GM21786 (cell line): ENCODE measurements at regions not wholly inside any gene's neighbourhood (a gene's known extent, or its start where the extent isn't known, plus 50 kb on each side); places are given as distances from the start of the nearest gene placed in this dataset.

ENCODE experiments used
- ATAC-seq: cut with Tn5 transposase; IDR thresholded peaks from one replicate; pipeline ENCODE4 v1.9.1; 2021; ENCODE audit not compliant: unreplicated experiment

DNA sequence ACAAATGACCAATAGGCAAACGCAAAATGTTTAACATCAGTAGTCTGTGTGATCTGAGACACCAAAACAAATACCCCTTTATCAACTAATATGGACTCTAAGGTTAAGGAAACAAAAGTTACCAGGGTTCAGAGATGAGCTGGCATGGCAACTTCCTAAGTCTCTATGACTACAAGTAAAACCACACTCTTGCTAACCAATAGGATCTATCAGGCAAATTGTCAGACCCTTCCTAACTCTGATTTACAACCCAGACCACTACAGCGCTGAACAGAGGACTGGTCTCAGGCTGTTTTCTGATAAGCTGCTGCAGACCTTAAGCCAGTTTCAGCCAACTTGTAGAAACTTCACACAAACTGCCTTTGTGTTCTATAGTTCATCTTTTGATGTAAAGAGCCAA is 608.0 kb downstream of the TLL1 start:
- no peak for ATAC-seq

DNA sequence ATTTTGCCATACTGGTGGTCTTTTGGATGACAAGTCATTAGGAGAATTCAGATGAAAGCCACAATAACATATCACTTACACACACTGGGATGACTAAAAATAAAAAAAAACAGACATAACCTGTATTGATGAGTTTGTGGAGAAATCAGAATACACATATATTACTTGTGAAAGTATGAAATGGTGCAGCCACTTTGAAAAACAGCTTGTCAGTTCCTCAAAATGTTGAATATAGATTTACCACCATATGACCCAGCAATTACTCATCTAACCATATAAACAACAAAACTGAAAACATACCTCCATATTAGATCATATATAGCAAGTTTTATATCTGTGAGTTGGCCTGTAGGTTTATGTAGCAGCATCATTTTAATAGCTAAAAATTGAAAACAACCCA is 608.7 kb downstream of the TLL1 start:
- no peak for ATAC-seq

DNA sequence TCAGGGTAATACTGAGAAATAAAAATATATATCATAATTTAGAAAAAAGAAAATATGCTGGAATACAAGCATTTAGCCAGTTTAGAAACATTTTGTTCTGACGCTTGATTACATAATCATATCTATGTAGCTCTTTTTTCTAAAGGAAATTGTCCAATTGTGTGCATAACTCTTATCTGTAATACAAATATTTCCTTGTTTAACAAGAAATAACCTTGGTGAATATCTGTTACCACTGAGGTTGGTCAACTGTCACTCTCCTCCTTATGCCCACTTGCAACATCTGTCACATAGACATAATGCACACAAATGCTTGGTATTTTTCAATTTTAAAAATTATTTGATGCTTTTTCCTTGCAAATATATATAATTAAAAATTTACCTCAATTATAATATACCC is 609.7 kb downstream of the TLL1 start:
- no peak for ATAC-seq

- ATAC-seq, result no peak
Observed at GRCh38 chr4:166491635-166492034, 618.6 kb downstream of the TLL1 start.

DNA sequence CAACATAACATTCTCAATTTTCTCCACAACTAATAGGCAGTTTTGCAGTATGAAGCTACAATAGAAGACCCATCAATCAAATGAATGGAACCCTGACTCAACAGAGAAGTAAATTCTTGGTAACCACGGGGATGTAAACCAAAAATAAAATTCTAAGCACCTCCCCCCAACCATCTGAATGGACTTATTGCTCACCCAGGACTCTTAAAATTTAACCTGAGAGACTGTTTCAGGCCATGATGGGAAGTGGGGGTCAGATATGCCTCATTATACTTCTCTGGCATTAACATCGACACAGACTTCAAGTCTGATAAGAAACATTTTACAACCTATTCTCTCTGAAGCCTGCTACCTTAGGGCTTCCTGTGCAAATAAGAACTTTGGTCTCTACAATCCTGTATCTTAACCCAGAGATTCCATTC is 620.9 kb downstream of the TLL1 start:
- ATAC-seq, result no peak

DNA sequence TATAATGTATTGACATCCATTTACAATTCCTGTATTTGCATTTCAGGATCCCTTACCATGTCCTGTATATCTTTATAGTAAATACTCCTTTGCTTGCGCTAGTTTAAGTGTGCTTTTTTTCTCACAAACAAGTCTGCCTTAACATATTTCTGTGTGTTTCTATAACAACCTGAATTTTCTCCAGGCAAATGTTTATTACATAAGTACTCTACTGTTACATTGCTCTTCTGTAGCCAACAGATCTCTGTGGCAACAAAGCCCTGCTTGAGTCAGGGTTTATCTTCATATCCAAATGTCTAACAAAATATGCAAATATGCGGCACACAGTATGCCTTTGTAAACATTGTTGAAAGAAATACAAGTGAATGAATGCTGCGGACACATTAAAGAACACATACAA is 625.5 kb downstream of the TLL1 start:
- ATAC-seq, result no peak

GRCh38 chr4:166499820-166500219 is 626.8 kb downstream of the TLL1 start:
- peak; percentile 33 for ATAC-seq

DNA sequence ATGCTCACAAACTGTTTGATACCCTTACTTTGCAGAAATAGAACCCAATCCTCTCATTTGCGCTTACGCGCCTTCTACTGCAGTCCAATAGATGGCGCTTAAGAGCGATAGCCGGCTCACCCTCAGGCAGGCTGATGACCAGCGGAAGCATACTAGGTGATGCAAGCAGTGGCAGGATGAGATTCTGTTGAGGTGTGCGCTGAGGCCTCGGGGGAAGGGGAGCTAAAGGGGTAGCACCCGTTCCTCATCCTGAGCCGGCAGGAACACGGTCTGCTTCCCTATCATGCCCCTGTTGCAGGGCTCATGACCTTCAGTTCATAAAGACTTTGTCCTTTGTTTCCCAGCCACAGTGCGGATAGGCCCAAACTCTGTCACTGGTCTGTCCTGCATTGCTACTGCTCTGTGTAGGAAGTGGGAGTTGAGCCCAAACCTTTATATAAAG is 628.9 kb downstream of the TLL1 start:
- peak; percentile 83 for ATAC-seq

GRCh38 chr4:166502660-166503059 is 629.6 kb downstream of the TLL1 start:
- ATAC-seq, result no peak

DNA sequence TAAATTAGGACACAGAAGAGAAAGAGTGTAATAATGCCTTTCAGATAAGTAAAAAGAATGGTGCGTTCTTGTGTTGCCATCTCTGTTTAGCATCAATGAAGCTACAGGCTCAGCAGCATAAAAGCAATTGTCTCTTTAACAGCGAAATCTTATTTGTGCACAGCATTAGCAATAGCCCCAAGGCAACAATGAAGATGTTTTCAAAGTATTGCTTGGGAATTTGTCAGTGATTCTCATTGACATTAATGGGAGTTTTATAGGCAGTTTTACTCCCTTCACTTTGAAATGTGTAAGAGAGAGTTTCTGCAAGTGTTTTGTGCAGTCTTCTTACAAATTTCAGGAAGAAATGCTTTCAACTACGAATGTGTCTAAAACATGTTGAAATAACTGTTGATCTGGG is 633.0 kb downstream of the TLL1 start:
- ATAC-seq, result no peak

DNA sequence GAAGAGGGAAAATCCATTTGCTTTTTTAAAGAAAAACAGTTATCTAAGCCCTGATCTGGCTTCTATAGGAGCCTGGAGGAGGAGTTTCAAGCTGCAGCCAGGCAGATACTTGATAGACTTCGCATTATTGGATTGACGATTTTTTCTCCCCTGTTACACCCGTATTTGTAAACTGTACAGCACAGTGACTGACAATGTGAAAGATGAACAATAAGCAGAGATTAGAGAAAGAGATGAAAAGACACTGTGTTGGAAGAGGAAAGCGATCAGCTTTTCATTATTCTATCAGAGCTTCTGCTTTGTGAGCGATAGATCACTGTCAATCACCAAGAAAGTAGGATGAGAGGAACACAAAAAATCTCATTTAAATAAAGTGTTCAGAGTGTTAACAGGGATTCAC is 639.2 kb downstream of the TLL1 start:
- no peak for ATAC-seq

DNA sequence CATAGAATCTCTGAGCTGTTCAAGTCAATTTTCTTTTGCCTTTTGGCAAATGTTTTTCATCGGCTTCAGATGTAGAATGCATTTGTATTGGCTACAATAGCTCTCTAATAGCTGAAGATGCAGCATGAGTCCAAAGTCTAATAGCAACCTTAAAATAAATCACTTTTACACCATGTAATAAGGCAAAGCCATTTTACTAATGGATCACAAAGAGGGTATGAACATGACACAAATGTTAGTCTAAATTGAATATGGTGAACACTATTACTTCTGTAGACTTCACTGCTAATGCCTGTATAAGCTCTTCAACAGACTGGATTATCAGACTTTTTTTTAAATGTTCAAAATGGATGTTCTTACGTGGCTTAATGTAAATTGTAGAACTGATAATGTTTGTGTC is 645.3 kb downstream of the TLL1 start:
- no peak for ATAC-seq

GRCh38 chr4:166518776-166519175 is 645.7 kb downstream of the TLL1 start:
- ATAC-seq, result no peak

DNA sequence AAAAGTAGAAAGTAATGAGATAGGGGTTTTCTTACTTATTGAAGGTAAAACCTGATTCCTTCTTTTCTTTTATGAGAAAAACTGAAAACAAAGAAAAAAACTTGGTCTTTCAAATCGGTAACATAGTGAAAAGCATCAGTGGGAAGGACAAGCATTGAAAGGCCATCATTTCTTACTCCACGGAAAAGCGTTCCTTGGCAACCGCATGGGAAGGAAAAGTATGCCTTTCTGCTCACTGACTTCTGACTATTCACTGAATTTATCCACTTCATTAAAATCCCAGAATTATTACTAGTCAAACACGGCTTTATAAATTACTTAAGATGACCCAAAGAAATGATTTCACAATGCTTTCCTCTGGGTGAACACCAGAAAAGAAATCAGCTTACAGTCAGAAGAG is 646.7 kb downstream of the TLL1 start:
- ATAC-seq, result no peak

GRCh38 chr4:166527500-166527899 is 654.5 kb downstream of the TLL1 start:
- no peak for ATAC-seq

DNA sequence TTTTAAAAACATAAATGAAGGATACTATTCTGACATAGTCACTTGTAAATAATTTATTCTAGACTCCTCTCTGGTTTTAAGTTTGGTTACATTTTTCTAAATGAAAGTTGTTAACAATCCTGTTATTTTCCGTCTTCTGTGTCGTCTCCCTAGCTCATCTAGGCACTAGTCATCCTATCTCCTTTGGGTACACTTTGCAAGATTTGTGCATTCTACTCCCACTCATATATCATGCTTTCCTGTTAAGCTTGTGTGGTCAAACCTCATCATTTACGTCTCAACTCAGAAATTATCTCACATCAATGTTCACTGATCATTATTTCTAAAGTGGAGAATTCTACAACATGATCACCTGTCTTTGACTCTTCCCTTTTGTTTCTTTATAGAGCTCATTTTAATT is 658.7 kb downstream of the TLL1 start:
- no peak for ATAC-seq

DNA sequence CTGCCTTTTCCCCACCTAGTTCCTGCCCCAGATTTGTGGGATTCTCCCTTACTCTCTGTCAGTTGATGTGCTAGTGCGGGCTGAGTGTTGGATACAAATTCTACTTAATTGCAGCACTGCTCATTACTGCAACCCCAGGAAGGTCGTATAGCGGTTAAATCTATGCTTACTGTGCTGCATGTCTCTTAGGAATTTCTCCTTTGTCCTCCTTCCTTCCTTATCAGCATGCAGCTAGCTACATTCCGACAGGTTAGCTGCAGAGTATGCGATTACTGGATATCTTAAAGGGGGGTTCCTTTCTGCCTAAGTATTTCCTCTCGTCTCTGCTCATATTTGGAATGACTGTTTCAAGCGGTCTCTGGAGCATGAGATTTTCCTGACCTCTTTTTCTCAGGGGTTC is 662.8 kb downstream of the TLL1 start:
- ATAC-seq, result no peak

GRCh38 chr4:166538491-166539005 is 665.5 kb downstream of the TLL1 start:
- no peak for ATAC-seq

GRCh38 chr4:166546009-166546408 is 673.0 kb downstream of the TLL1 start:
- ATAC-seq, result no peak

DNA sequence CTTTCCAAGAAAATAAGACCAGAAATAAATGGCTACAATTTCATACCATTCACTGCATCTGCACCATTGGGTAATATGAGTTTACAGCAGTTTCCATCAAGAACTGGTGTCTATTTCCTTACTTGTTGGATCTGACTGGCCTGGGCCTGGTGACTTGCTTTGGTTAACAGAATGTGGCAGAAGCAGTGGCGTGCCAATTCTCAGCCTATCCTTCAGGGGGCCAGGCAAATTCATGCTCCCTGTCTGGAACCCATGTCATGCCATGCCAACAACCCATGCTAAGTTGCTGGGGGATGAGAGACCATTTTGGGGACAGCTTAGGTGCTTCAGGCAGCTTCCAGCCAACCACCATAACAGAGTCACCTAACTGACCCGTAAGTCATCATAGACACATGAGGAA is 656.7 kb downstream of the SPOCK3 start:
- no peak for ATAC-seq

- no peak for ATAC-seq
Observed at GRCh38 chr4:166585491-166585890, 648.8 kb downstream of the SPOCK3 start.

GRCh38 chr4:166594326-166594946 is 639.9 kb downstream of the SPOCK3 start:
- ATAC-seq, result peak; percentile 97

DNA sequence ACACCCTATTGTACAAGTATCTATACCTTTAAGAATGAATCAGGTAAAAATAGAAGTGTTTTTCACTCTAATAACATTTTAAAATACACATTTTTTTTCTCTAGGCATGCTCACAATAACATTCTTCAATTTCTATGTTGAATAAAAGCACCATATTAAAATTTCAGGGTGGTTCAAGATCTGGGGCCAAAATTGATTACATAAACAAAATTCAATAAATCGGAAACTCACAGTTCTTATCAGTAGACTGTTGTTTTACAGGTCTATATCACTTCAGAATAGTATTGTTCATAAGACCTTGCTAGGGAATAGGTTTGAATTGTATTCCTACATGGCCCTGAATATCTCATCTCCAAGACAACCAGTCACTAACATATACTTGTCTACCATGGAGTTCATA is 634.0 kb downstream of the SPOCK3 start:
- no peak for ATAC-seq
